ENCODE measurements at regions not wholly inside any gene's neighbourhood (a gene's known extent, or its start where the extent isn't known, plus 50 kb on each side); places are given as distances from the start of the nearest gene placed in this dataset.

DNA sequence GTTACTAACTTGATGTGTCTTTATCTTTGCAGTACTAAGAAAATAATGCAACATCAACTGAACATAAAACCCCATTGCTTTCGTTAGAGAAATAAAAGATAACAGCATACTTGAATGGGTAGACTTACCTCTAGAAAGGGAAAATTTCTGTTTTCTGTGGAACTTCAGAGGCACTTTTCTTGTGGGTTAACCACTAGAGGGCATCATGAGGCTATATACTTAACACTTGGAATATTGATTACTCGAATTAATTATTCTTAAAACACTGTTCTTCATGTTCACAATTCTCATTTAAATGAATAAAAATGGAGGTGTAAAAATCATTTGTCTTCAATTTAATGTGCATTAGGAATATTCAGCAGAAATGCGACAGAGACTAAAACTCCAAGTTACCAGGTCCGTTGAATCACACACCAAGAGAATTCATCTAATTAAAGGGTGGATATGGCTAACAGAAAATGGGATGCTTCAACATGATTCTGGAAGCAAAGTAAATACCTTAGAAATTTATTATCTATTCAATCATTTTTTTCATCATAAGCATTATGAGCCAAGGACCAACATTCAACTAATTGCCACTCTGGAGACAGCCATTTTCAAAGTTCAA is 330.8 kb upstream of the PREP start:
- TF ChIP-seq, protein P1, sequence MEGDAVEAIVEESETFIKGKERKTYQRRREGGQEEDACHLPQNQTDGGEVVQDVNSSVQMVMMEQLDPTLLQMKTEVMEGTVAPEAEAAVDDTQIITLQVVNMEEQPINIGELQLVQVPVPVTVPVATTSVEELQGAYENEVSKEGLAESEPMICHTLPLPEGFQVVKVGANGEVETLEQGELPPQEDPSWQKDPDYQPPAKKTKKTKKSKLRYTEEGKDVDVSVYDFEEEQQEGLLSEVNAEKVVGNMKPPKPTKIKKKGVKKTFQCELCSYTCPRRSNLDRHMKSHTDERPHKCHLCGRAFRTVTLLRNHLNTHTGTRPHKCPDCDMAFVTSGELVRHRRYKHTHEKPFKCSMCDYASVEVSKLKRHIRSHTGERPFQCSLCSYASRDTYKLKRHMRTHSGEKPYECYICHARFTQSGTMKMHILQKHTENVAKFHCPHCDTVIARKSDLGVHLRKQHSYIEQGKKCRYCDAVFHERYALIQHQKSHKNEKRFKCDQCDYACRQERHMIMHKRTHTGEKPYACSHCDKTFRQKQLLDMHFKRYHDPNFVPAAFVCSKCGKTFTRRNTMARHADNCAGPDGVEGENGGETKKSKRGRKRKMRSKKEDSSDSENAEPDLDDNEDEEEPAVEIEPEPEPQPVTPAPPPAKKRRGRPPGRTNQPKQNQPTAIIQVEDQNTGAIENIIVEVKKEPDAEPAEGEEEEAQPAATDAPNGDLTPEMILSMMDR (conservative IDR thresholded peaks at IDR 0.05; ENCODE audit: low read depth in 2 of 2) = peak; percentile 52 to 89
- TF ChIP-seq EZH2 (IDR thresholded peaks at IDR 0.05; ENCODE audit: low read depth, unreplicated experiment) (no peak), REST (IDR thresholded peaks at IDR 0.05; ENCODE audit: unreplicated experiment) (no peak), POLR2AphosphoS5 (IDR thresholded peaks at IDR 0.05; ENCODE audit: low read depth) (no peak), ZNF114 (CRISPR knock-in tag; IDR thresholded peaks at IDR 0.05) (no peak), CREB1 (CRISPR knock-in tag; IDR thresholded peaks at IDR 0.05; ENCODE audit: low read depth) (no peak), ETS1 (IDR thresholded peaks at IDR 0.05) (no peak), EZH2phosphoT487 (IDR thresholded peaks at IDR 0.05; ENCODE audit: unreplicated experiment) (no peak), STAT1 (IDR thresholded peaks at IDR 0.05; ENCODE audit: unreplicated experiment) (no peak), JUNB (IDR thresholded peaks at IDR 0.05; ENCODE audit: unreplicated experiment) (no peak), ZNF331 (CRISPR knock-in tag; IDR thresholded peaks at IDR 0.05; ENCODE audit: low read depth) (no peak)
